OCI-LY7 (cell line): ENCODE measurements at regions not wholly inside any gene's neighbourhood (a gene's known extent, or its start where the extent isn't known, plus 50 kb on each side); places are given as distances from the start of the nearest gene placed in this dataset.

ENCODE experiments used
- CTCF ChIP-seq: fragments of 200-600 bp; sonication (generic); conservative IDR thresholded peaks from 2 replicates; pipeline ENCODE4 v1.5.1; 2014; ENCODE audit warnings: mild to moderate bottlenecking, antibody characterized with exemption, low read length, moderate library complexity, mixed read lengths
- EZH2phosphoT487 ChIP-seq: fragments of 200-600 bp; sonication (generic); IDR thresholded peaks from 2 replicates; pipeline ENCODE4 v1.6.1; 2018; ENCODE audit warnings: low read depth, borderline replicate concordance, mild to moderate bottlenecking, mixed run types, antibody characterized with exemption, low read length, moderate library complexity, mixed read lengths

GRCh38 chr2:149767516-149767974, 180.0 kb upstream of the MMADHC start:
- no peak for TF ChIP-seq CTCF
- TF ChIP-seq EZH2phosphoT487, result no peak
